ENCODE measurements at regions not wholly inside any gene's neighbourhood (a gene's known extent, or its start where the extent isn't known, plus 50 kb on each side); places are given as distances from the start of the nearest gene placed in this dataset.
"Not testable (repeated sequence)": the region's sequence is repeated elsewhere in the genome, so short reads cannot be mapped to it uniquely, and the experiment has no call there.

DNA sequence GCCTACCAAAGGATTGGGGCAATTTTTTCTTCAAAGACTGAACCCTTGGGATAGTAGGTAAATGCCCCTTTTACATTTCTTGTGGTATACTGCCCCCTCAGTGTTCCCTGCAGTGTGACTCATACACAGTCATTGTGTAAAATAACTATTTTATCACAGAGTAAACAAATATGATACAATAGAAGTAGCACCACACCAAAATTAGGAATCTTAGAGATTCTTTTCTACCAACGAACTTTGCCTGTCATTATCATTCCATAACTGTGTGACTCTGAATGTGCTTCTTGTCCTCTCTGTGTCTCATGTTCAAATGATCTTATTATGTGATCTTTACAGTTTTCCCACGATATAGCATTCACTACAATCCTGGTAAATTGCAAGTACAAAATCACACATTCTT lies 517.0 kb downstream of the ZIC3 start:
- DNase-seq (ENCODE audit: low read depth): no peak
- TF ChIP-seq POLR2A (IDR thresholded peaks at IDR 0.05; ENCODE audit: extremely low read depth, insufficient read length) (no peak), CTCF (IDR thresholded peaks at IDR 0.05; ENCODE audit: low read depth, low read length) (no peak), MYC (IDR thresholded peaks at IDR 0.05; ENCODE audit: low read depth, low read length) (no peak)
- TF ChIP-seq, protein P1, sequence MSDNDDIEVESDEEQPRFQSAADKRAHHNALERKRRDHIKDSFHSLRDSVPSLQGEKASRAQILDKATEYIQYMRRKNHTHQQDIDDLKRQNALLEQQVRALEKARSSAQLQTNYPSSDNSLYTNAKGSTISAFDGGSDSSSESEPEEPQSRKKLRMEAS (IDR thresholded peaks at IDR 0.05; ENCODE audit: low read depth, low read length): no peak

DNA sequence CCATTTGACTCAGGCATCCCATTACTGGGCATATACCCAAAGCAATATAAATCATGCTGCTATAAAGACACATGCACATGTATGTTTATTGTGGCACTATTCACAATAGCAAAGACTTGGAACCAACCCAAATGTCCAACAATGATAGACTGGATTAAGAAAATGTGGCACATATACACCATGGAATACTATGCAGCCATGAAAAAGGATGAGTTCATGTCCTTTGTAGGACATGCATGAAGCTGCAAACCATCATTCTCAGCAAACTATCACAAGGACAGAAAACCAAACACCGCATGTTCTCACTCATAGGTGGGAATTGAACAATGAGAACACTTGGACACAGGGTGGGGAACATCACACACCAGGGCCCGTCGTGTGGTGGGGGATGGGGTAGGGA lies 545.0 kb downstream of the ZIC3 start:
- DNase-seq (ENCODE audit: low read depth); H3K4me3 ChIP-seq (ENCODE audit: low read depth, low read length): not testable (repeated sequence)

More for the DNA sequence above, 517.0 kb downstream of the ZIC3 start:
- no peak overlapping the region for H3K4me3 ChIP-seq (ENCODE audit: low read depth, low read length)

GRCh38 chrX:138127314-138127713 lies 561.4 kb downstream of the ZIC3 start:
- TF ChIP-seq, protein P1 (IDR thresholded peaks at IDR 0.05; ENCODE audit: low read depth, low read length): no peak
- TF ChIP-seq MYC (IDR thresholded peaks at IDR 0.05; ENCODE audit: low read depth, low read length) (no peak), POLR2A (IDR thresholded peaks at IDR 0.05; ENCODE audit: extremely low read depth, insufficient read length) (no peak), CTCF (IDR thresholded peaks at IDR 0.05; ENCODE audit: low read depth, low read length) (no peak)
- no peak overlapping the region for H3K4me3 ChIP-seq (ENCODE audit: low read depth, low read length)
- no peak for DNase-seq (ENCODE audit: low read depth)

DNA sequence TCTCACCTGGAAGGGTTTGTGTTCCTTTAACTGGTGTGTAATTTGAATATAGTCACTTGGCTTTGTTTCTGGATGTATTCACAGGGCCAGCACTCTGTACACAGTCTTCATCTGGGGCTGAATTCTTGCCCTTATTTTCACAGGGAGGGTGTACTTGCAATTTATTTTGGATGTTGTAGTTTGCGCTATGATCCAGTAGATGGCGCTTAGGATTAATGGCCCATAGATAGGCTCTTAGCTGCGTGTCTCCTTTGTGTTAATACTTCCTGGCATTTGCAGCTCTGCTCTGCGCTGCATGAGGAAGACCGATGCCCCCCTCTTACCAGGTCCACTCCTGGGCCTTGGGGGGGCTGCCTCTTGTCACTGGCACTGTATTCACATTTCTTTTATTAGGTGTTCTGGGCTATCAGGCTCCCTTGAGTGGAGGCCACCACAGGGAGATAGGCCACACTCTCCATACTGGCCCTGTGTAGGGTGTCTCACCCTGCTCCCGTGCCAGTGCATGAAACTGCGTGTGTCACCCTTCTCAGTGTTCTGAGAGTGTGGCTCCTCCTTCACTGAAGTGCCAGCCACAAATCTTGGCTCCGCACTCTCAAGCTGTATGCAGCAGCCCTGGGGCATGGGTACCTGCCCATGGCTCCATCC lies 562.2 kb downstream of the ZIC3 start:
- DNase-seq (ENCODE audit: low read depth): peak; percentile 39
- TF ChIP-seq CTCF (IDR thresholded peaks at IDR 0.05; ENCODE audit: low read depth, low read length) (peak; percentile 58), POLR2A (IDR thresholded peaks at IDR 0.05; ENCODE audit: extremely low read depth, insufficient read length) (no peak)
- TF ChIP-seq, protein P1 (IDR thresholded peaks at IDR 0.05; ENCODE audit: low read depth, low read length): no peak

DNA sequence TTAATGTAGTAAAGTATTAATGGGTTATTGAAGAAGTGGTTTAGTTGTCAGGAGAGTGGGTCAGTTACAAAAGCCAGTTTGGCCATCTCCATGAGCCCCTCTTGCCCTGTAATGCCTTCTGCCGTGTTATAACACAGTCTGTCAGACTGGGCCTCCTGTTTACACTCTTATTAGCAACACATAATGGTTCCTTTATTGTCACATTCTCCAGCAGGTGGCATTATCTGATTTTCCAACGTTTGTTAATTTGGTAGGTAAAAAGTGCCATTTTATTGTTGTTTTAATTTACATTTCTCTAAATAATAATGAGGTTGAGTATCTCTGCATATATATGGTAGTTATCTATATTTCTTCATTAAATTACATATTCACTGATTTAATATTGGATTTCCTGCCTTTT lies 560.8 kb downstream of the FGF13 start:
- peak; percentile 4 for DNase-seq (ENCODE audit: low read depth)
- no peak overlapping the region for H3K4me3 ChIP-seq (ENCODE audit: low read depth, low read length)
- TF ChIP-seq MYC (IDR thresholded peaks at IDR 0.05; ENCODE audit: low read depth, low read length) (no peak), POLR2A (IDR thresholded peaks at IDR 0.05; ENCODE audit: extremely low read depth, insufficient read length) (no peak), CTCF (IDR thresholded peaks at IDR 0.05; ENCODE audit: low read depth, low read length) (no peak)
- TF ChIP-seq, protein P1 (IDR thresholded peaks at IDR 0.05; ENCODE audit: low read depth, low read length): no peak

More for the DNA sequence above, 562.2 kb downstream of the ZIC3 start:
- H3K4me3 ChIP-seq (ENCODE audit: low read depth, low read length): no peak overlapping the region

GRCh38 chrX:138157850-138158249 lies 553.7 kb downstream of the FGF13 start:
- no peak for TF ChIP-seq POLR2A (IDR thresholded peaks at IDR 0.05; ENCODE audit: extremely low read depth, insufficient read length)
- TF ChIP-seq, protein P1 (IDR thresholded peaks at IDR 0.05; ENCODE audit: low read depth, low read length): no peak
- no peak for DNase-seq (ENCODE audit: low read depth)
- H3K4me3 ChIP-seq (ENCODE audit: low read depth, low read length): no peak overlapping the region

DNA sequence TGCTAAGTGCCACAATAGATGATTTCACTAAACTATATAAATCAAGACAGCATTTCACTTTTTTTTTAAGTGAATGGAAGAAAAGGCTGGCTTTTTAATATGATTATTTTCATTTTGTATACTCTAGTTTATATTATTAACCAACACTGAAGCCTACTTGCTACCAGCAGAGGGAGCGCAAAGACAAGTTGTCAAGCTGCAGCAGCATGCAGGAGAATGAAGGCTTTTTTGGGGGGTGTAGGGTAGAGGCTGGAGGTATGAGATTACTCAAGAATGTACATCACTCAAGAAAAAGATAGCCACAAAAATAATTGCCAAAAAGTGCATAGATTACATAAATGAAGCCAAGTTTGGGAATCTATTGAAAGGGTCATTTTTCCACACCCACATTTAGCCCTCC lies 519.5 kb downstream of the FGF13 start:
- no peak for TF ChIP-seq POLR2A (IDR thresholded peaks at IDR 0.05; ENCODE audit: extremely low read depth, insufficient read length)
- peak; percentile 30 for TF ChIP-seq CTCF (IDR thresholded peaks at IDR 0.05; ENCODE audit: low read depth, low read length)
- TF ChIP-seq, protein P1 (IDR thresholded peaks at IDR 0.05; ENCODE audit: low read depth, low read length): no peak
- no peak for TF ChIP-seq MYC (IDR thresholded peaks at IDR 0.05; ENCODE audit: low read depth, low read length)
- peak; percentile 51 for DNase-seq (ENCODE audit: low read depth)
- no peak overlapping the region for H3K4me3 ChIP-seq (ENCODE audit: low read depth, low read length)

All from NB4 (cell line).